ENCODE measurements at regions not wholly inside any gene's neighbourhood (a gene's known extent, or its start where the extent isn't known, plus 50 kb on each side); places are given as distances from the start of the nearest gene placed in this dataset.

GRCh38 chr9:107648153-107648715 is 158.7 kb upstream of the KLF4 start:
- H3K27ac ChIP-seq = no peak overlapping the region
- no peak overlapping the region for H3K4me3 ChIP-seq
- H3K9me3 ChIP-seq (ENCODE audit: low read depth) = no peaks in the 10 kb centered on the region
- H3K36me3 ChIP-seq = no peaks in the 10 kb centered on the region
- H3K27me3 ChIP-seq = peaks cover 3% of the 10 kb centered on the region
- TF ChIP-seq CTCF (IDR thresholded peaks at IDR 0.05; ENCODE audit: low read depth, low read length) = no peak
- no peaks in the 10 kb centered on the region for H3K4me1 ChIP-seq (ENCODE audit: low read depth)
- no peak for DNase-seq (ENCODE audit: low read depth in 1 of 2, low spot score in 1 of 2)

GRCh38 chr9:107647611-107648010 is 158.0 kb upstream of the KLF4 start:
- H3K27me3 ChIP-seq = peaks cover 3% of the 10 kb centered on the region
- no peak for DNase-seq (ENCODE audit: low read depth in 1 of 2, low spot score in 1 of 2)
- TF ChIP-seq CTCF (IDR thresholded peaks at IDR 0.05; ENCODE audit: low read depth, low read length) = no peak
- no peaks in the 10 kb centered on the region for H3K9me3 ChIP-seq (ENCODE audit: low read depth)
- no peak overlapping the region for H3K27ac ChIP-seq
- no peak overlapping the region for H3K4me3 ChIP-seq
- H3K4me1 ChIP-seq (ENCODE audit: low read depth) = no peaks in the 10 kb centered on the region
- H3K36me3 ChIP-seq = no peaks in the 10 kb centered on the region

- H3K27me3 ChIP-seq = peaks cover 3% of the 10 kb centered on the region
- H3K4me3 ChIP-seq = no peak overlapping the region
- no peaks in the 10 kb centered on the region for H3K4me1 ChIP-seq (ENCODE audit: low read depth)
- H3K9me3 ChIP-seq (ENCODE audit: low read depth) = no peaks in the 10 kb centered on the region
- DNase-seq (ENCODE audit: low read depth in 1 of 2, low spot score in 1 of 2) = no peak
- TF ChIP-seq CTCF (IDR thresholded peaks at IDR 0.05; ENCODE audit: low read depth, low read length) = no peak
- H3K36me3 ChIP-seq = no peaks in the 10 kb centered on the region
- no peak overlapping the region for H3K27ac ChIP-seq
Measured at GRCh38 chr9:107647141-107647540, 157.6 kb upstream of the KLF4 start.

GRCh38 chr9:107645464-107645833 is 155.9 kb upstream of the KLF4 start:
- no peaks in the 10 kb centered on the region for H3K4me1 ChIP-seq (ENCODE audit: low read depth)
- TF ChIP-seq CTCF (IDR thresholded peaks at IDR 0.05; ENCODE audit: low read depth, low read length) = no peak
- peaks cover 9% of the 10 kb centered on the region for H3K27me3 ChIP-seq
- H3K9me3 ChIP-seq (ENCODE audit: low read depth) = no peaks in the 10 kb centered on the region
- H3K27ac ChIP-seq = no peak overlapping the region
- H3K4me3 ChIP-seq = no peak overlapping the region
- no peak for DNase-seq (ENCODE audit: low read depth in 1 of 2, low spot score in 1 of 2)
- no peaks in the 10 kb centered on the region for H3K36me3 ChIP-seq

- no peak for TF ChIP-seq CTCF (IDR thresholded peaks at IDR 0.05; ENCODE audit: low read depth, low read length)
- Histone ChIP-seq H3K4me3 (no peak overlapping the region), H3K4me1 (ENCODE audit: low read depth) (no peaks in the 10 kb centered on the region), H3K27me3 (peaks cover 12% of the 10 kb centered on the region), H3K27ac (no peak overlapping the region), H3K9me3 (ENCODE audit: low read depth) (no peaks in the 10 kb centered on the region), H3K36me3 (no peaks in the 10 kb centered on the region)
- DNase-seq (ENCODE audit: low read depth in 1 of 2, low spot score in 1 of 2) = peak in 1 of 2 donors; percentile 45
Measured at GRCh38 chr9:107644733-107645463, 155.3 kb upstream of the KLF4 start.
